Natural killer cell (primary cell): ENCODE measurements at regions not wholly inside any gene's neighbourhood (a gene's known extent, or its start where the extent isn't known, plus 50 kb on each side); places are given as distances from the start of the nearest gene placed in this dataset.

Experiments used
- ATAC-seq, 3 donors: fragments of 150-1000 bp in 2 of 3; fragments of 200-7000 bp in 1 of 3; cut with Tn5 transposase; 1 replicate in 1 of 3; 2 replicates in 2 of 3; pipeline ENCODE4 v1.10.0; 2021; ENCODE audit warnings: mild to moderate bottlenecking in 2 of 3, moderate library complexity in 2 of 3
- DNase-seq, 2 donors: peaks; one replicate each; pipeline versions ENCODE4 v3.0.0 to v3.0.0-alpha.2; 2013 to 2021; ENCODE audit warnings: mixed read lengths in 1 of 2
- H3K27ac ChIP-seq: one replicate; pipeline ENCODE4 v1.5.1; 2013; ENCODE audit warnings: mild to moderate bottlenecking, low read length
- H3K27me3 ChIP-seq: one replicate; pipeline ENCODE4 v1.6.1; 2013; ENCODE audit warnings: low read length; ENCODE audit not compliant: control insufficient read depth, insufficient read depth
- H3K36me3 ChIP-seq: one replicate; pipeline ENCODE4 v1.6.1; 2013; ENCODE audit warnings: low read length; ENCODE audit not compliant: control insufficient read depth, insufficient read depth
- H3K4me1 ChIP-seq: one replicate; pipeline ENCODE4 v1.6.1; 2013; ENCODE audit warnings: low read length; ENCODE audit not compliant: control insufficient read depth, insufficient read depth
- H3K4me3 ChIP-seq: one replicate; pipeline ENCODE4 v1.5.1; 2013; ENCODE audit warnings: low read length
- H3K9me3 ChIP-seq: one replicate; pipeline ENCODE4 v1.6.1; 2013; ENCODE audit warnings: low read length; ENCODE audit not compliant: control insufficient read depth, insufficient read depth
- H3K27ac Mint-ChIP-seq, 2 donors: one replicate each; pipeline ENCODE4 v1.8.0; 2022; ENCODE audit warnings: mild to moderate bottlenecking in 2 of 2, mixed read lengths in 2 of 2, moderate library complexity in 1 of 2
- H3K27me3 Mint-ChIP-seq, 2 donors: one replicate each; pipeline ENCODE4 v1.8.0; 2022; ENCODE audit warnings: low read depth in 2 of 2, mixed read lengths in 2 of 2
- H3K36me3 Mint-ChIP-seq: one replicate; pipeline ENCODE4 v1.8.0; 2022; ENCODE audit warnings: mixed read lengths
- H3K4me1 Mint-ChIP-seq, 2 donors: one replicate each; pipeline ENCODE4 v1.8.0; 2022; ENCODE audit warnings: mixed read lengths in 2 of 2
- H3K4me3 Mint-ChIP-seq: one replicate; pipeline ENCODE4 v1.8.0; 2022; ENCODE audit warnings: mild to moderate bottlenecking, moderate library complexity, mixed read lengths
- H3K9me3 Mint-ChIP-seq, 2 donors: one replicate each; pipeline ENCODE4 v1.8.0; 2022; ENCODE audit warnings: mixed read lengths in 2 of 2
- WGBS: methylation state at CpG from one replicate; pipeline ENCODE4 v1.1.7; 2013; ENCODE audit warnings: missing lambda C conversion rate; ENCODE audit not compliant: insufficient coverage; 5-methylcytosine and 5-hydroxymethylcytosine counted together
- intact Hi-C: fragments of 100-400 bp; cut with micrococcal nuclease; formaldehyde crosslinking; loops from one replicate; pipeline ENCODE4 v1.14.2; 2022
- TF ChIP-seq, protein P1 (sequence below): fragments of 200-600 bp; IDR thresholded peaks from one replicate; pipeline ENCODE4 v1.8.0; 2022; ENCODE audit warnings: antibody characterized with exemption

DNA sequence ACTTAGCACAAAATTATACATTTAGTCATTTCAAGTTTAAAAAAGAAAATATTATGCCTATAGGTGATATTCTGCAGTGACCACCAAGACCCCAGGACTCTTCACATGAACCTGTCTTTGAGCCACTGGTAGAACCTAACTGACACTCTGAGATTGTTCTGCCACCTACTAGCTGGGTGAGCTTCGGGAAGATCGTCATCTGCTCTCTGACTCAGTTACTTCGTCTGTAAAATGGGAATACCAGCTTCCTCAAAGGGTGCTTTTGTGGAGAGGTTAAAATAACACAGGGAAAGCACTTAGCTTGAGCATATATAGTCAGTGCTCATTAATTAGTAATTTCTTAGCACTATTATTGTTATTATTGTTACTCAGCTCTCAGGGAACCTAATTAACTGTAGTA is 228.5 kb upstream of the JUN start:
- Histone ChIP-seq H3K4me1 (peaks cover 16% of the 10 kb centered on the region), H3K27ac (no peak overlapping the region), H3K36me3 (no peaks in the 10 kb centered on the region), H3K27me3 (no peaks in the 10 kb centered on the region), H3K4me3 (no peak overlapping the region), H3K9me3 (no peaks in the 10 kb centered on the region)
- ATAC-seq (no peak), DNase-seq (no peak)
- TF ChIP-seq, protein P1, sequence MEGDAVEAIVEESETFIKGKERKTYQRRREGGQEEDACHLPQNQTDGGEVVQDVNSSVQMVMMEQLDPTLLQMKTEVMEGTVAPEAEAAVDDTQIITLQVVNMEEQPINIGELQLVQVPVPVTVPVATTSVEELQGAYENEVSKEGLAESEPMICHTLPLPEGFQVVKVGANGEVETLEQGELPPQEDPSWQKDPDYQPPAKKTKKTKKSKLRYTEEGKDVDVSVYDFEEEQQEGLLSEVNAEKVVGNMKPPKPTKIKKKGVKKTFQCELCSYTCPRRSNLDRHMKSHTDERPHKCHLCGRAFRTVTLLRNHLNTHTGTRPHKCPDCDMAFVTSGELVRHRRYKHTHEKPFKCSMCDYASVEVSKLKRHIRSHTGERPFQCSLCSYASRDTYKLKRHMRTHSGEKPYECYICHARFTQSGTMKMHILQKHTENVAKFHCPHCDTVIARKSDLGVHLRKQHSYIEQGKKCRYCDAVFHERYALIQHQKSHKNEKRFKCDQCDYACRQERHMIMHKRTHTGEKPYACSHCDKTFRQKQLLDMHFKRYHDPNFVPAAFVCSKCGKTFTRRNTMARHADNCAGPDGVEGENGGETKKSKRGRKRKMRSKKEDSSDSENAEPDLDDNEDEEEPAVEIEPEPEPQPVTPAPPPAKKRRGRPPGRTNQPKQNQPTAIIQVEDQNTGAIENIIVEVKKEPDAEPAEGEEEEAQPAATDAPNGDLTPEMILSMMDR, result no peak
- 95% methylated on average over 3 of the region's 3 CpGs for WGBS
- intact Hi-C loops, result no loop called here
- peaks cover 14 to 33% of the 10 kb centered on the region in 2 donors for H3K4me1 Mint-ChIP-seq
- H3K27me3 Mint-ChIP-seq, result peaks cover 15 to 37% of the 10 kb centered on the region in 2 donors
- no peak overlapping the region for H3K27ac Mint-ChIP-seq
- H3K36me3 Mint-ChIP-seq, result no peaks in the 10 kb centered on the region
- no peak overlapping the region for H3K4me3 Mint-ChIP-seq
- H3K9me3 Mint-ChIP-seq, result no peaks in the 10 kb centered on the region

DNA sequence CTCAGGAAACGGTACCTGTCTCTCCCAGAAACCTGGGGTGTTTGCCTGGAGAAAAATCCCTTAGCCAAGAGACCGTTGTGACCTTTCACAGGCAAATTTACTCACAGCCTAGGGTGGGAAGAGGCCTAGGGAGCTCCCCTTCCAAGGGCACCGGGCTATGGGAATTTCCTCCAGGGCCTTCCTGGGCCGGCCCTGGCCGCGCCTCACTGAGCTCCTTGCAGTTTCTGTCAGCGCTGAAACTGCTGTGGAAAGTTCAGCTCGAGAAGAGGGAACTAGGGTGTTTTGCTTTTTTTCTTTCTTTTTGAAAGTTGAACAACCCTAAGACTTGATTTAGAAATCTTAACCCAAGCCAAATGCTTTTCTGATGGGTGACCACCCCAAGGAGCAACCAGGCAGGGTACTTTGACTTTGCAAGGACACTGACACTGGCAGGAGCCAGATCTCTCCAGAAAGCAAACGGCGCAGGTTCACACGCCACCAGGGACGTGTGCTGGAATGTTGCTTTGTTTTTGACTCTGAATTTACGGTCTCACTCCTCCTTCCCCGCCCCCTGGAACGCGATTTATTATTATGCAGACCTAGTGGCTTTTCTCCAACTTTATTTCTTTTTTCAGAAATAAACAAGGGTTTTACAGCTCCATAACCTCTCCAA is 229.6 kb upstream of the JUN start:
- Mint-ChIP-seq H3K9me3 (no peaks in the 10 kb centered on the region), H3K4me3 (no peak overlapping the region), H3K4me1 (peaks cover 13 to 32% of the 10 kb centered on the region in 2 donors), H3K27me3 (peaks cover 17 to 37% of the 10 kb centered on the region in 2 donors), H3K27ac (no peak overlapping the region), H3K36me3 (no peaks in the 10 kb centered on the region)
- peaks cover 5% of the 10 kb centered on the region for H3K9me3 ChIP-seq
- H3K27me3 ChIP-seq, result no peaks in the 10 kb centered on the region
- intact Hi-C loops, result no loop called here
- no peaks in the 10 kb centered on the region for H3K36me3 ChIP-seq
- DNase-seq (no peak), ATAC-seq (no peak)
- H3K4me3 ChIP-seq, result no peak overlapping the region
- WGBS, result 66% methylated on average over 16 of the region's 16 CpGs
- TF ChIP-seq, protein P1, result no peak
- H3K27ac ChIP-seq, result no peak overlapping the region
- peaks cover 10% of the 10 kb centered on the region for H3K4me1 ChIP-seq

- H3K36me3 Mint-ChIP-seq, result no peaks in the 10 kb centered on the region
- no peak overlapping the region for H3K4me3 ChIP-seq
- TF ChIP-seq, protein P1, result no peak
- no peaks in the 10 kb centered on the region for H3K9me3 Mint-ChIP-seq
- H3K4me1 Mint-ChIP-seq, result peaks cover 14 to 33% of the 10 kb centered on the region in 2 donors
- peaks cover 17 to 37% of the 10 kb centered on the region in 2 donors for H3K27me3 Mint-ChIP-seq
- 100% methylated on average over 1 of the region's 3 CpGs for WGBS
- ATAC-seq, result no peak
- no peak overlapping the region for H3K27ac ChIP-seq
- intact Hi-C loops, result no loop called here
- H3K4me3 Mint-ChIP-seq, result no peak overlapping the region
- H3K27ac Mint-ChIP-seq, result no peak overlapping the region
- no peaks in the 10 kb centered on the region for H3K27me3 ChIP-seq
- H3K4me1 ChIP-seq, result peaks cover 10% of the 10 kb centered on the region
- no peaks in the 10 kb centered on the region for H3K36me3 ChIP-seq
- no peak for DNase-seq
- H3K9me3 ChIP-seq, result peaks cover 6% of the 10 kb centered on the region
Measured at GRCh38 chr1:59013928-59014279, 230.1 kb upstream of the JUN start.

DNA sequence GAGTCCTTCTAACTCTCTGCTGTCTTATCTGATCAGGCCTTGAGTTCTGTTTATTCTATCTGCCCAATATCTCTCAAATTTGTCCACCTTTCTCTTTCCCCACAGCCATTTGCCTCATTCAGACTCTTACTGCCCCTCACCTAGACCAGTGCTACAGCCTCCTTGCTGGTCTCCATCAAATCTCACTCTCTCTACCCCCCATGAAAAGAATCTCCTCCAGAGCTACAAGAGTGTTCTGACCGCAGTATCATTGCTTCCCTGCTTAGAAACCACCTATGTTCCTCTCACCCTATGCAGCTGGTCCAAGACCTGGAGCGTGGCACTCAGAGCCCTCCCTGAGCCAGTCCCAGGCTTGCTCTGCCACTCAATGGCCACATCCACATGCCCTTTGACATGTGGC is 231.0 kb upstream of the JUN start:
- Histone ChIP-seq H3K9me3 (peaks cover 6% of the 10 kb centered on the region), H3K4me3 (no peak overlapping the region), H3K4me1 (peaks cover 16% of the 10 kb centered on the region), H3K27ac (no peak overlapping the region), H3K36me3 (no peaks in the 10 kb centered on the region), H3K27me3 (no peaks in the 10 kb centered on the region)
- peaks cover 23 to 42% of the 10 kb centered on the region in 2 donors for H3K4me1 Mint-ChIP-seq
- no peak overlapping the region for H3K4me3 Mint-ChIP-seq
- no peaks in the 10 kb centered on the region for H3K36me3 Mint-ChIP-seq
- no peak overlapping the region for H3K27ac Mint-ChIP-seq
- DNase-seq (no peak), ATAC-seq (no peak)
- TF ChIP-seq, protein P1, result no peak
- intact Hi-C loops, result no loop called here
- WGBS, result 98% methylated on average over 2 of the region's 2 CpGs
- peaks cover 17 to 37% of the 10 kb centered on the region in 2 donors for H3K27me3 Mint-ChIP-seq
- no peaks in the 10 kb centered on the region for H3K9me3 Mint-ChIP-seq
